COLO668 (cell line): ENCODE measurements at regions not wholly inside any gene's neighbourhood (a gene's known extent, or its start where the extent isn't known, plus 50 kb on each side); places are given as distances from the start of the nearest gene placed in this dataset.

Source experiments
- DNase-seq: peaks from one replicate; lab custom pipeline; 2025; ENCODE audit not compliant: unreplicated experiment; lab: John Stamatoyannopoulos, UW

- no peak for DNase-seq
Observed at GRCh38 chr6:14676977-14677781, 559.6 kb downstream of the CD83 start.

DNA sequence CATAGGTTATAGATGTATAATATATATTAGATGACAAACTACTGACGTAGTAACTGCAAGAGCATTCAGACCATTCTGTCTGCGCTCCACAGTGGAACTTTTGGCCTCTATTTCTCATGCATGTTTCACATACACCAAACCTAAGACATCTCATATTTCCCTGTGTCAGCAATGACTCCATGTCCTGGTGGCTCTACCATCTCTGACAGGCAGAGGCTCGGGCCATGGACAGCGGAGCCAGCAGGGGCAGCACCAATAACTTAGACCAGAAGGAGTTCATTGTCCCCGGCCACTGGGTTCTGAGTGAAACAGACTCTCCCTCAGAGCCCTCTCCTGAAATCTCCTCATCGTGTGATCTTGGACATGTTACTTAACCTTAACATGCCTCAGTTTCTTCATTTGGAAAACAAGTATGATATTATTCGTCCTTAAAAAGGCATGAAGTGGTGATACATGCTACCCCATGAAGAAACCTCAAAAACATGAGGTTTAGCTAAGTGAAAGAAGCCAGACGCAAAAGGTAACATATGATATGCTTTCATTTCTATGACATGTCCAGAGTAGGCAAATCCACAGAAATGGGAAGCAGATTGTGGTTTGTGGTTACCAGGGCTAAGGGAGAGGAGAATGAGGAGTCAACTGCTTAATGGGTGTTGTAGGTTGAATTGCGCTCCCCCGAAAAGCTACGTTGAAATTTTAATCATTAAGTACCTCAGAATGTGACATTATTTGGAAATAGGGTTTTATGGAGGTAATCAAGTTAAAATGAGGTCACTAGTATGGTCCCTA, 564.0 kb upstream of the JARID2 start:
- DNase-seq, result no peak

- no peak for DNase-seq
Observed at GRCh38 chr6:14682812-14683211, 563.1 kb upstream of the JARID2 start.

- no peak for DNase-seq
Observed at GRCh38 chr6:14689639-14690038, 556.2 kb upstream of the JARID2 start.

DNA sequence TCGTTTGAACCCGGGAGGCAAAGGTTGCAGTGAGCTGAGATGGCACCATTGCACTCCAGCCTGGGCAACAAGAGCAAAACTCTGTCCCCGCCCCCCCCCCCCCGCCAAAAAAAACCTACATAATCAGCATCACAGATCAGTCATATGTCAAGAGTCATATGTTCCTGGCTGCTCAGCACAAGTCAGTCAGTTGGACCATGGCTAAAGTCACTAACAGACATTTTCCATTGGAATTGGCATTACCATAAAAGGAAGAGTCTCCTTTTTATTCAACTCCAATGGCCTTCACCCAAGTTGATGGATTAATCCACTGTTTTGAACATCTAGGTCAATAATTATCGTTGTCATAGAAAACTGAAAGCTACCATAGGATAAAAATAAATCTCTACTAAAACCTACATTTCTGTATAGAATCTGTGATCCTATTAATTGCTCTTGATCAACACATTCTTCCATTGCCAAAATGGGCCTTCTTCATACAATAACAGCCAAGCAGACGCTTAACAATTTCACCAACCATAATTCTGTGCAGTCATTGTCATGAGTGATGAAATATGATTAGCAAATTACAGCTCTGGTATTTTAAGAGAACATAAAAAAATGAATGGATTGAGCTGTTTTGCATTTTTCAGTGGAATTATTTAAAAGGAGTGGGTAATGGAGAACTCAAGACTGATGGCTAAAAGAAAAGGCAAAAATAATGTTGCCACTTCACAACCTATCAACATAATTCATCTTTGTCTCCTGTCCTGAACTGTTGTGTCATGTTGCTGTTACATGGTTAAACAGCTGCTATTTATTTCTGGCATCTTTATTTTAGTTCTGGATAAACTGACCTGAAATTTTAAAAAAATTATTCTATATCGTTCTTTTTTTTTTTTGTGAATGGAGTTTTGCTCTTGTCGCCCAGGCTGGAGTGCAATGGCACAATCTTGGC, 555.5 kb upstream of the JARID2 start:
- DNase-seq, result no peak

GRCh38 chr6:14692208-14692607, 553.7 kb upstream of the JARID2 start:
- DNase-seq, result no peak

GRCh38 chr6:14693301-14694192, 552.3 kb upstream of the JARID2 start:
- DNase-seq, result no peak

GRCh38 chr6:14694308-14694707, 551.6 kb upstream of the JARID2 start:
- no peak for DNase-seq

DNA sequence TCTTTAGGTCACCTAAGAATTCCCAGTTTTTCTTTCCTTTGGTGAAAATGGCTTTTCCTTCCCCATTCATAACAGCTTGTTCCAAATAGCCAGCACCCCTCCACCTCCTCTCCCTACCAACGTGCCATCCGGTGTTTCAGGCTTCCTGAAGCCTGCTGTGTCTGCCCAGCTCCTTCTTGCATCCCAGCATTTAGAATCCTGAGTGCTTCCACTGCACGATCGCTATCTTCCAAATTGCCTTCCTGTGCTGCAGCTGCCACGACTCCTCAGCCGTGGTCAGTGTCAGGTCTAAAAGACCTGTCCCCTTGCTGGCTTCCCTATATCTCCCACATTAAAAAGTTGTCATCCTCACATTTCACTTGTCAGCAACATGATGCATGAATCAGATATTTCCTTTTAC, 550.3 kb upstream of the JARID2 start:
- no peak for DNase-seq

DNA sequence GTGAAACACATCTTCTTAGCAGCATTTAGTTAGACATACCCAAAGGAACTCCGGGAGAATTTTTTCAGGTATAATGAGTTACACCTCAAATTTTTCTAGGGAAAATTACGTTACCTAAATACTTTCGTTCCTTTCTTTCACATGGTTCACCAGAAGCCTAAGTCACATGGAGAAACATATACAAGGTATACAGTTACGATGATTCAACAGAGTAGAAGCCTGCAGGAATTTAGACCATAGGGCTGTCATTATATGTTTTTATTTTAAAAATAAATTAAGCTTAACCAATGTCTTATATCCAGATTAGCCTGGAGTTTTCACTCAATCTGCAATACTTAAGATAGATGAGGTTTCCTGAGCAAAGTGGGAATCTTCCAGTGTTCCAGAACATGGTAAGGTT, 549.5 kb upstream of the JARID2 start:
- no peak for DNase-seq

- no peak for DNase-seq
Observed at GRCh38 chr6:14697427-14697826, 548.4 kb upstream of the JARID2 start.

- DNase-seq, result no peak
Observed at GRCh38 chr6:14699803-14700601, 545.9 kb upstream of the JARID2 start.

- DNase-seq, result no peak
Observed at GRCh38 chr6:14701946-14702345, 543.9 kb upstream of the JARID2 start.

DNA sequence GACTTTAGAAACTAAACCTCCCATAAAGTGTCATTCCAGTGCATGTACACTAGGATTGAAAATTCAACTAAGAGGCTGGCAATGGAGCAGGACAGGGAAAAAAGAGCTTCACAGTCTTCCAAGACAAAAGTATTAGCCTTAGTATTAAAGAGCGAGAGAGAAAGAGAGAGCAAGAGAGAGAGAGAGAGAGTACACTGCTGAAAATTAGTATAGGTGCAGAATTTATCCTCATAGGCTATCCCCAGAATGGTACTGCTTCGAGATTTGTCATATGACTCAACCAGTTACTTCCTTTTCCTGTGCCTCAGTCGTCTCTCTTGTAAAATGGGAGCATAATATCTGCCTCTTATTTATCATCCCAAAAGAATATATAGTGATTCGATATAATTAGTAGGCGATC, 543.2 kb upstream of the JARID2 start:
- DNase-seq, result no peak

DNA sequence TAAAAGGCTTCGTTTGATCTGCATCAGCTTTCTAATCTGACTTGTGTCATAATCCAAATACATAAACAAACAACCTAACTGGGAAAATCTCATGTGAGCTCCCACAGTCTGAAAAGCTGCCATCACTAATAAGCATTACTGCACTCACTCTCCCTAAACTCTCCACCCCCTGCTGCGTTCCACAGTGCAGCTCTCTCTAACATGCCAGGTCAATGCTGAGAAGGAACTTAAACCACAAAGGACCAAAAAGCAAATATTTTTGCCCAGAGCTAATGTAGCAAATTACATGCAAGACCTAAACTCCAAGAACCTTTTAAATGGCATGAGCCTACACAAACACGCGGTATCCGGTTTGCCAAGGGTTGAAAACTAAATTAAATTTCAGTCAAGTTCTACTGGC, 542.3 kb upstream of the JARID2 start:
- no peak for DNase-seq

DNA sequence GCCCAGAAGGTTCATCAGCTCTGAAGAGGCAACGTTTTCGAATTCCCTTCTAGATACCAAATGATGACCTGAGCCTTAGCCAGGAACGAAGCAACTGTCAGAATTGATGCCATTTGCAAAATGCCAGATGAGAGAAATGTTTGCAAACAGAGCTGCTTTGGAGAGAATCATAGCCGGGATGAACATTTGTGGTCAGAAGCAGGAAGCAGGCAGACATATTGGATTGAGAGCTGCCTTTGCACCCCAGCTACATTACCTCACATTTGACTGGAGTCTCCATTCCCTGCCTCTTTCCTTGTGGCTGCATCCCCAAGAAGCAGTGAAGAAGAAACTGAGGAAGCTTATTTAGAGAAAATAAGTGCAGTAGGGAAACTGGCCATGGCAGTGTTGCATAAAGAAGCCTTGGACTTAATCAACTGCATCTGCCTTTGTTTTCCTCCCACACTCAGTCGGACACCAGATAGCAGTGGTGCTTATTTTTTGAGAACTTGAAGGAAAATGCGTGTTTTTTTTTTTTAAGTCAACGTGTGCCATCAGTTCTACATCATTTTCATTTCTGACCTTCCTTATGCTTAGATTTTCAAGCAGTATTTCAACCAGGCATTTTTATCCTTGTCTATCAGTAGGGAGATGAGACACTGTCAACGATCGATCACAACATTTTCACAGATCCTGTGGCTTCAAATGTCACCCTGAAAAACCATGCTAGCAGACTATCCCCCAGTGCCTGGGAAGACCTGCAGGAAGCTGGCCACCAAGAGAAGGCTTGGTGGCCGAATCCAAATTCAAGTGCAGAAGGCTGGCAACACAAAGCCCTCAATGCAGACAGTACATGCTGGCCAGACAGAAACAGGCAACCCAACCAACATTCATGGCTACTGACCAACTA, 541.2 kb upstream of the JARID2 start:
- no peak for DNase-seq

- DNase-seq, result no peak
Observed at GRCh38 chr6:14705841-14706377, 540.0 kb upstream of the JARID2 start.

- DNase-seq, result no peak
Observed at GRCh38 chr6:14706378-14706929, 539.4 kb upstream of the JARID2 start.
